C4-2B (cell line): ENCODE measurements at regions not wholly inside any gene's neighbourhood (a gene's known extent, or its start where the extent isn't known, plus 50 kb on each side); places are given as distances from the start of the nearest gene placed in this dataset.

Experiments used
- CTCF ChIP-seq: fragments of 450-650 bp; conservative IDR thresholded peaks from 2 replicates; pipeline ENCODE4 v1.5.1; 2017; ENCODE audit warnings: mild to moderate bottlenecking
- ZFX ChIP-seq: fragments of 450-650 bp; IDR thresholded peaks from 2 replicates; pipeline ENCODE4 v1.6.1; 2017

GRCh38 chr7:152911226-152911560, 151.6 kb downstream of the ACTR3B start:
- TF ChIP-seq CTCF (no peak), ZFX (no peak)
